GM21515 (cell line): ENCODE measurements at regions not wholly inside any gene's neighbourhood (a gene's known extent, or its start where the extent isn't known, plus 50 kb on each side); places are given as distances from the start of the nearest gene placed in this dataset.

Experiments
- ATAC-seq: cut with Tn5 transposase; IDR thresholded peaks from one replicate; pipeline ENCODE4 v1.9.1; 2021; ENCODE audit not compliant: unreplicated experiment

- no peak for ATAC-seq
Measured at GRCh38 chr4:154107337-154107736, 318.5 kb upstream of the SFRP2 start.

GRCh38 chr4:154088741-154089140, 299.9 kb upstream of the SFRP2 start:
- no peak for ATAC-seq

GRCh38 chr4:154086247-154086646, 297.4 kb upstream of the SFRP2 start:
- ATAC-seq: no peak

- ATAC-seq: no peak
Measured at GRCh38 chr4:154084864-154085263, 296.0 kb upstream of the SFRP2 start.

- ATAC-seq: no peak
Measured at GRCh38 chr4:154082760-154083535, 294.1 kb upstream of the SFRP2 start.

GRCh38 chr4:154081391-154081790, 292.5 kb upstream of the SFRP2 start:
- no peak for ATAC-seq

GRCh38 chr4:154078504-154079350, 289.8 kb upstream of the SFRP2 start:
- ATAC-seq: no peak

- no peak for ATAC-seq
Measured at GRCh38 chr4:154076921-154077320, 288.0 kb upstream of the SFRP2 start.

GRCh38 chr4:154073107-154073822, 284.4 kb upstream of the SFRP2 start:
- ATAC-seq: no peak

GRCh38 chr4:154067786-154068185, 278.9 kb upstream of the SFRP2 start:
- no peak for ATAC-seq

- ATAC-seq: no peak
Measured at GRCh38 chr4:154065368-154065767, 276.5 kb upstream of the SFRP2 start.

- ATAC-seq: no peak
Measured at GRCh38 chr4:154064244-154064643, 275.4 kb upstream of the SFRP2 start.

- ATAC-seq: no peak
Measured at GRCh38 chr4:154049457-154050181, 260.7 kb upstream of the SFRP2 start.

GRCh38 chr4:154047733-154048132, 258.9 kb upstream of the SFRP2 start:
- ATAC-seq: no peak

GRCh38 chr4:154044742-154045485, 256.0 kb upstream of the SFRP2 start:
- no peak for ATAC-seq

GRCh38 chr4:154044108-154044531, 255.2 kb upstream of the SFRP2 start:
- ATAC-seq: no peak

GRCh38 chr4:154041640-154042039, 252.8 kb upstream of the SFRP2 start:
- no peak for ATAC-seq

GRCh38 chr4:154039435-154040343, 250.8 kb upstream of the SFRP2 start:
- ATAC-seq: no peak

- ATAC-seq: no peak
Measured at GRCh38 chr4:154036856-154037255, 248.0 kb upstream of the SFRP2 start.
